Activated CD8-positive, alpha-beta memory T cell treated with anti-CD3 and anti-CD28 coated beads for 24 hours (primary cell): ENCODE measurements at regions not wholly inside any gene's neighbourhood (a gene's known extent, or its start where the extent isn't known, plus 50 kb on each side); places are given as distances from the start of the nearest gene placed in this dataset.
"Not testable (repeated sequence)": the region's sequence is repeated elsewhere in the genome, so short reads cannot be mapped to it uniquely, and the experiment has no call there.

Source experiments
- DNase-seq: peaks from one replicate; pipeline ENCODE4 v3.0.0-alpha.2; 2020

GRCh38 chr7:29651477-29651876 is 87.8 kb downstream of the PRR15 start:
- no peak for DNase-seq

- DNase-seq = no peak
These were observed 88.9 kb downstream of the PRR15 start for GRCh38 chr7:29652556-29652955.

- DNase-seq = not testable (repeated sequence)
These were observed 90.7 kb downstream of the PRR15 start for GRCh38 chr7:29654340-29654739.

GRCh38 chr7:29657288-29657687 is 93.7 kb downstream of the PRR15 start:
- DNase-seq = no peak

- DNase-seq = no peak
These were observed 94.2 kb downstream of the PRR15 start for GRCh38 chr7:29657856-29658255.

GRCh38 chr7:29659213-29659612 is 95.6 kb downstream of the PRR15 start:
- not testable (repeated sequence) for DNase-seq

- not testable (repeated sequence) for DNase-seq
These were observed 99.3 kb downstream of the PRR15 start for GRCh38 chr7:29662899-29663298.

GRCh38 chr7:29664999-29665398 is 101.4 kb downstream of the PRR15 start:
- not testable (repeated sequence) for DNase-seq

- not testable (repeated sequence) for DNase-seq
These were observed 103.5 kb downstream of the PRR15 start for GRCh38 chr7:29667096-29667669.

- not testable (repeated sequence) for DNase-seq
These were observed 107.7 kb downstream of the PRR15 start for GRCh38 chr7:29671286-29671685.

- not testable (repeated sequence) for DNase-seq
These were observed 110.0 kb downstream of the PRR15 start for GRCh38 chr7:29673635-29674034.

- not testable (repeated sequence) for DNase-seq
These were observed 111.0 kb downstream of the PRR15 start for GRCh38 chr7:29674626-29675025.

GRCh38 chr7:29677254-29677653 is 113.6 kb downstream of the PRR15 start:
- not testable (repeated sequence) for DNase-seq

GRCh38 chr7:29679963-29680362 is 116.3 kb downstream of the PRR15 start:
- not testable (repeated sequence) for DNase-seq

GRCh38 chr7:29680601-29681000 is 117.0 kb downstream of the PRR15 start:
- not testable (repeated sequence) for DNase-seq

GRCh38 chr7:29684151-29684786 is 120.6 kb downstream of the PRR15 start:
- not testable (repeated sequence) for DNase-seq

- peak; percentile 74 for DNase-seq
These were observed 121.3 kb upstream of the WIPF3 start for GRCh38 chr7:29684787-29685650.

- DNase-seq = not testable (repeated sequence)
These were observed 120.5 kb upstream of the WIPF3 start for GRCh38 chr7:29685651-29686271.

GRCh38 chr7:29690510-29690909 is 115.8 kb upstream of the WIPF3 start:
- not testable (repeated sequence) for DNase-seq

- not testable (repeated sequence) for DNase-seq
These were observed 109.9 kb upstream of the WIPF3 start for GRCh38 chr7:29696402-29696801.

- not testable (repeated sequence) for DNase-seq
These were observed 106.6 kb upstream of the WIPF3 start for GRCh38 chr7:29699723-29700122.

GRCh38 chr7:29701540-29701939 is 104.8 kb upstream of the WIPF3 start:
- not testable (repeated sequence) for DNase-seq

- DNase-seq = not testable (repeated sequence)
These were observed 102.5 kb upstream of the WIPF3 start for GRCh38 chr7:29703830-29704229.
